Epithelial cell of esophagus (primary cell): ENCODE measurements at regions not wholly inside any gene's neighbourhood (a gene's known extent, or its start where the extent isn't known, plus 50 kb on each side); places are given as distances from the start of the nearest gene placed in this dataset.

ENCODE experiments used
- DNase-seq: peaks from one replicate; pipeline ENCODE4 v3.0.0; 2010; ENCODE audit warnings: low read depth
- H3K4me3 ChIP-seq: 2 replicates; pipeline ENCODE4 v1.5.1; 2011; ENCODE audit warnings: mild to moderate bottlenecking, low read length, control low read depth
- TF ChIP-seq, protein P1 (sequence below): IDR thresholded peaks from 2 replicates; pipeline ENCODE4 v1.5.1; 2011; ENCODE audit warnings: low read depth, mild to moderate bottlenecking, low read length, control low read depth, inconsistent platforms; ENCODE audit not compliant: insufficient read depth; ENCODE audit errors: missing control alignments

DNA sequence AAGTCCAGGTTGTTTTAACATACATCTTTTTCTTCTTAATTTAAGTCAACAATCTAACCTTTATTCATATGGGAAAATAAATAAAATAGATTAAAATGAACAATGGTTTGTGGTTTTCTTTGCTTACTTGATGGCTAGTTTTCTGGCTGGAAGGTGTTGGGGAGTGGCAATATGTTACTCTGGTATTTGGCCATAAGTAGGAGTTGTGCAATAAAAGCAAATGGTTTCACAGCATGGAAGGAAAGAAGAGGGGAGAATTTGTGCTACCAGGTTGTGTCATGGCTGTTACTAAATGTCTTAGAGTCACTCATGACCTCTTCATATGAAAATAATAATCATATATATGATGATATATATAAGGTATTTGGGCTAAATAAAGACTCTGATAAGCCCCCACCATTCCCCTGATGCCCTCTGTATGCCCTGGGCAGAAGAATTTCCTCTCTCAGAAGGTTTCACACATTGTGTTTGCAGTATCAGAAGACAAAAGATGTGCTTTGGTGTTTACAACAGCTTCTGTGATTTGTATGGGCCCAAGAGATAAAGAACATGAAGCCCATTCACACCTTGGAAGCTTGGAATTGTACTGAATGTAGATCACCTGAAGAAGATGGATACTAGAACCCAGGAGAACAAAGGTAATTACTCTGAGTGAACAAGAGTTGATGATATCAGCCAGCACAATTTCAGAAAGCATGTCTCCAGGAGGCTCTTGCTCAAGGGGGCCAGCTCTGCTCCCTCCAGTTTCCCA, 160.9 kb downstream of the ALG10B start:
- TF ChIP-seq, protein P1, sequence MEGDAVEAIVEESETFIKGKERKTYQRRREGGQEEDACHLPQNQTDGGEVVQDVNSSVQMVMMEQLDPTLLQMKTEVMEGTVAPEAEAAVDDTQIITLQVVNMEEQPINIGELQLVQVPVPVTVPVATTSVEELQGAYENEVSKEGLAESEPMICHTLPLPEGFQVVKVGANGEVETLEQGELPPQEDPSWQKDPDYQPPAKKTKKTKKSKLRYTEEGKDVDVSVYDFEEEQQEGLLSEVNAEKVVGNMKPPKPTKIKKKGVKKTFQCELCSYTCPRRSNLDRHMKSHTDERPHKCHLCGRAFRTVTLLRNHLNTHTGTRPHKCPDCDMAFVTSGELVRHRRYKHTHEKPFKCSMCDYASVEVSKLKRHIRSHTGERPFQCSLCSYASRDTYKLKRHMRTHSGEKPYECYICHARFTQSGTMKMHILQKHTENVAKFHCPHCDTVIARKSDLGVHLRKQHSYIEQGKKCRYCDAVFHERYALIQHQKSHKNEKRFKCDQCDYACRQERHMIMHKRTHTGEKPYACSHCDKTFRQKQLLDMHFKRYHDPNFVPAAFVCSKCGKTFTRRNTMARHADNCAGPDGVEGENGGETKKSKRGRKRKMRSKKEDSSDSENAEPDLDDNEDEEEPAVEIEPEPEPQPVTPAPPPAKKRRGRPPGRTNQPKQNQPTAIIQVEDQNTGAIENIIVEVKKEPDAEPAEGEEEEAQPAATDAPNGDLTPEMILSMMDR = no peak
- peak; percentile 25 for DNase-seq

DNA sequence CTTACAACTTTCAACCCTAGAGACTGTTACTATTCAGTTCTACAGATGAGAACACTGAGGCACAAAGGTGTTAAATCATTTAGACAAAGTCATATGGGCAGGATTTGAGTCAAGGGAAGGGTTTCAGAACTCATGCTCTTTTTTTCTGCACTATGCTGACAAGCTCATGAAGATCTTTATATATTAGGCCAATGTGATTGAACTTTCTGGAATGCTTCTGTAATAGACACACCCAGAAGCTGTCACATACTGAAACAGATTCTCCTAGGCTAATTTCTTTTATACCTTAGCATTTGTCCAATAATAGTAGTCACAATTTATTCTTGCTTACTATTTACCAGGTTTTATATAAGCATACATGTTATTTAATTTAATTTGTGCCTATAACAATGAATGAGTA, 164.0 kb downstream of the ALG10B start:
- TF ChIP-seq, protein P1 = no peak
- DNase-seq = peak; percentile 29
- H3K4me3 ChIP-seq = no peak overlapping the region

More for the DNA sequence above, 160.9 kb downstream of the ALG10B start:
- no peak overlapping the region for H3K4me3 ChIP-seq

DNA sequence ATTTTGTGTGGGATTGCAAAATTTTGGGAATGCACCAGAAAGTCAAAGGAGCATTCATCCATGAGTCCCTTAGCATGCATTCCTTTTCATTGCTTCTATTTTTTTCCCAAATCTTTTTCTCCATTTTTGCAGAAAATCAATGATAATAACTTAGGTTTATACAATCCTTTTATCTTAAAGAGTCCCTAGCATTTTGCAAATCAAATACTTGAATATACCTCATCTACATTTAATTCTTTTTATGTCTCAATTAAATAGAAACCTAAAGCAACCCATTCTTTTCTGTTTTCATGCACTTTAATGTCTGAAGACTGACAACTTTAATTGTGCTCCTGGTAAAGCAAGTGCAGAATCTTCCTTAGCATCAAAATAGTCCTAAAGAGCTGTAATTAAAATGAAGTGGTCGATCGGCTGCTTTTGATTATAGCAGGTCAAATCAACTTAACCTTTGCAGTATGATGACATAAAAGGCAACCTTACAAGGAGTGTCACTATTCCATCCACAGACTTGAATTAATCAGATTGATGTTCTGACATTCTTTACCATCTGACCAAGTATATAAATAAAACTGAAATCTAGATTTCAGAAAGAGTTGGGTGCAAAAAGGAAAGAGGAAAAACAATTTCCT, 168.4 kb downstream of the ALG10B start:
- no peak for DNase-seq
- TF ChIP-seq, protein P1 = no peak
- no peak overlapping the region for H3K4me3 ChIP-seq

DNA sequence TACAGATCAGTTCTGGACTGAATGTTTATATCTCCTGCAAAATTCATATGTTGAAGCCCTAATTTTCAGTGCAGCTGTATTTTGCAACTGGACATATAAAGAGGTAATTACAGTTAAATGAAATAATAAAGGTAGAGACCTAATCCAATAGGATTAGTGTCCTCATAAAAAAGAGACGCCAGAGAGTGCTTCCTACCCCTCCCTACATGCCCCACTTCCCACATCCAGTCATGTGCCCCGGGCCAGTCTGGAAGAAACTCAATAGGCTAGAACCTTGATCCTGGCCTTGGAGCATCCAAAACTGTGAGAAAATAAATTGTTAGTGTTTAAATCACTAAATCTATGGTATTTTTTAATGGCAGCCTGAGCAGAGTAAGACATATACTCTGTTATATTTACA, 172.3 kb downstream of the ALG10B start:
- TF ChIP-seq, protein P1 = no peak
- no peak overlapping the region for H3K4me3 ChIP-seq

DNA sequence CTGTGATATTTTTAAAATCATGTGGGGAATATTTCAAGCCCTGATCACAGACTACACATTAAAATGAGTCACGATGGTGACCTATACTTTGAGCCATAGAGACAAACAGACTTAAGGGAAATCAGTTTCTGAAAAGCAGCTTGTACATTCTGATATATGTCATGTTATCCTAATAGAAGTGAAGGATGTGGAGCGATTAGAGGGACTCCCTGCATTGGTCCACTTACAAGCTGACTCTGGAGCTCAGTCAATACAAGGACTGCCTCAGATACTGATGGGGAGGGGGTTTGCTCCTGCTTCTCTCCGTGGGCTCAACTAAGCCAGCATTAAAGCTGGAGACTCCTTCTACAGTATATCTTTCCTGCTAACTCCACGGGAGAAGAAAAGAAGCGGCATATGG, 173.5 kb downstream of the ALG10B start:
- no peak overlapping the region for H3K4me3 ChIP-seq
- TF ChIP-seq, protein P1 = no peak
- no peak for DNase-seq

More for the DNA sequence above, 172.3 kb downstream of the ALG10B start:
- DNase-seq = no peak

DNA sequence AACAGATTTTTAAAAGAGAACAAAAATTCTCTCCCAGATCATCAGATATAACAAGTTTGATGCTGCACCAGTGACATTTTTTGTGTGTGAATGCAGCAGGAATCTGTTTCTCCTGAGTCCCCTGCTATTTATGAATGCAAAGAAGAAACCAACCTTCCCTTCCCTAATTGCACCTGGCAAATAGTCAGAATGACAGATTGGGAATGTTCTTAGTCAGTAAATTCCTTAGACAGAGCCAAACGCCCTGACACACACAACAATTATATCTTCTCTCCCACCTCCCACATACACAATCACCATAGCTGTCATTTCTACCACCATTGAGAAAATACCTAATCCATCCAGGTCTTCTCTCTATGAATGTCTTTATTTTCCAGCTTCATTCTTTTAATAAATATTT, 174.4 kb downstream of the ALG10B start:
- peak; percentile 25 for DNase-seq
- no peak overlapping the region for H3K4me3 ChIP-seq
- TF ChIP-seq, protein P1 = no peak
